H9 (cell line): ENCODE measurements at regions not wholly inside any gene's neighbourhood (a gene's known extent, or its start where the extent isn't known, plus 50 kb on each side); places are given as distances from the start of the nearest gene placed in this dataset.

Experiments
- DNase-seq: peaks from one replicate; pipeline ENCODE4 v3.0.0-alpha.2; 2017
- H2AFZ ChIP-seq: one replicate; pipeline ENCODE4 v1.6.1; 2013; ENCODE audit warnings: mild to moderate bottlenecking, low read length, control low read depth, moderate library complexity
- H2AK5ac ChIP-seq: 2 replicates; pipeline ENCODE4 v1.6.1; 2013; ENCODE audit warnings: low read length, control low read depth, mixed read lengths; ENCODE audit not compliant: insufficient read length
- H2BK120ac ChIP-seq: one replicate; pipeline ENCODE4 v1.6.1; 2013; ENCODE audit warnings: low read depth, mild to moderate bottlenecking, low read length, control low read depth, inconsistent platforms; ENCODE audit not compliant: poor library complexity, severe bottlenecking
- H2BK12ac ChIP-seq: 2 replicates; pipeline ENCODE4 v1.6.1; 2013; ENCODE audit warnings: low read length, control low read depth, mixed read lengths, low read depth; ENCODE audit not compliant: insufficient read length
- H2BK15ac ChIP-seq: 2 replicates; pipeline ENCODE4 v1.6.1; 2013; ENCODE audit warnings: low read depth, low read length, control low read depth
- H2BK20ac ChIP-seq: one replicate; pipeline ENCODE4 v1.6.1; 2013; ENCODE audit warnings: low read depth, mild to moderate bottlenecking, low read length, control low read depth, inconsistent platforms; ENCODE audit not compliant: poor library complexity, severe bottlenecking
- H2BK5ac ChIP-seq: 2 replicates; pipeline ENCODE4 v1.6.1; 2013; ENCODE audit warnings: low read length, control low read depth, mixed read lengths; ENCODE audit not compliant: insufficient read length
- H3K14ac ChIP-seq: 2 replicates; pipeline ENCODE4 v1.6.1; 2013; ENCODE audit warnings: low read length, control low read depth; ENCODE audit not compliant: insufficient read depth
- H3K18ac ChIP-seq: 2 replicates; pipeline ENCODE4 v1.6.1; 2013; ENCODE audit warnings: low read depth, mild to moderate bottlenecking, mixed read lengths, low read length, control low read depth; ENCODE audit not compliant: insufficient read length
- H3K23ac ChIP-seq: 2 replicates; pipeline ENCODE4 v1.6.1; 2013; ENCODE audit warnings: low read length, control low read depth, mixed read lengths, low read depth; ENCODE audit not compliant: insufficient read length
- H3K23me2 ChIP-seq: 2 replicates; pipeline ENCODE4 v1.6.1; 2013; ENCODE audit warnings: low read depth, mild to moderate bottlenecking, mixed read lengths, low read length, control low read depth; ENCODE audit not compliant: insufficient read length, poor library complexity, severe bottlenecking
- H3K27ac ChIP-seq: 2 replicates; pipeline ENCODE4 v1.5.1; 2013; ENCODE audit warnings: low read length, control low read depth, mixed read lengths, low read depth; ENCODE audit not compliant: insufficient read length
- H3K27me3 ChIP-seq: 2 replicates; pipeline ENCODE4 v1.6.1; 2013; ENCODE audit warnings: low read length, control low read depth, inconsistent platforms; ENCODE audit not compliant: insufficient read depth
- H3K4ac ChIP-seq: 2 replicates; pipeline ENCODE4 v1.6.1; 2013; ENCODE audit warnings: low read depth, mild to moderate bottlenecking, control low read depth, inconsistent platforms, low read length, moderate library complexity
- H3K4me1 ChIP-seq: 2 replicates; pipeline ENCODE4 v1.6.1; 2013; ENCODE audit warnings: low read length, control low read depth, inconsistent platforms; ENCODE audit not compliant: insufficient read depth
- H3K4me2 ChIP-seq: 2 replicates; pipeline ENCODE4 v1.6.1; 2013; ENCODE audit warnings: low read length, control low read depth, mixed read lengths; ENCODE audit not compliant: insufficient read length, insufficient read depth
- H3K56ac ChIP-seq: 2 replicates; pipeline ENCODE4 v1.6.1; 2013; ENCODE audit warnings: low read depth, mild to moderate bottlenecking, mixed read lengths, low read length, control low read depth; ENCODE audit not compliant: insufficient read length
- H3K79me1 ChIP-seq: 2 replicates; pipeline ENCODE4 v1.6.1; 2013; ENCODE audit warnings: low read depth, mild to moderate bottlenecking, moderate library complexity, low read length, control low read depth, inconsistent platforms; ENCODE audit not compliant: insufficient read depth, poor library complexity, severe bottlenecking
- H3K79me2 ChIP-seq: 2 replicates; pipeline ENCODE4 v1.6.1; 2013; ENCODE audit warnings: low read length, control low read depth, inconsistent platforms; ENCODE audit not compliant: insufficient read depth
- H3K9ac ChIP-seq: 2 replicates; pipeline ENCODE4 v1.6.1; 2013; ENCODE audit warnings: low read length, control low read depth, mixed read lengths; ENCODE audit not compliant: insufficient read length; ENCODE audit errors: extremely low read depth
- H3K9me3 ChIP-seq: one replicate; pipeline ENCODE4 v1.6.1; 2013; ENCODE audit warnings: low read depth, low read length, inconsistent platforms; ENCODE audit not compliant: control insufficient read depth
- H3T11ph ChIP-seq: one replicate; pipeline ENCODE4 v1.6.1; 2013; ENCODE audit warnings: mild to moderate bottlenecking, low read length, control low read depth, inconsistent platforms
- H4K20me1 ChIP-seq: one replicate; pipeline ENCODE4 v1.6.1; 2013; ENCODE audit not compliant: control insufficient read depth, insufficient read length, insufficient read depth
- H4K5ac ChIP-seq: 2 replicates; pipeline ENCODE4 v1.6.1; 2013; ENCODE audit warnings: low read depth, mild to moderate bottlenecking, mixed read lengths, low read length, control low read depth; ENCODE audit not compliant: insufficient read length
- H4K8ac ChIP-seq: replicated peaks from 2 replicates; pipeline ENCODE4 v1.6.1; 2013; ENCODE audit warnings: low read length, control low read depth, mixed read lengths, low read depth; ENCODE audit not compliant: insufficient read length
- H4K91ac ChIP-seq: 2 replicates; pipeline ENCODE4 v1.6.1; 2013; ENCODE audit warnings: low read depth, mild to moderate bottlenecking, moderate library complexity, mixed read lengths, low read length, control low read depth; ENCODE audit not compliant: insufficient read length
- H3K27ac Mint-ChIP-seq, 3 experiments: 2 replicates in 2 of 3; 3 replicates in 1 of 3; pipeline ENCODE4 v1.8.0; 2020 to 2021; ENCODE audit warnings: mixed read lengths in 3 of 3, mild to moderate bottlenecking in 1 of 3, moderate library complexity in 1 of 3
- H3K27me3 Mint-ChIP-seq: 2 replicates; pipeline ENCODE4 v1.8.0; 2021; ENCODE audit warnings: low read depth, mild to moderate bottlenecking, moderate library complexity, mixed read lengths
- H3K36me3 Mint-ChIP-seq, 3 experiments: 2 replicates in 2 of 3; 3 replicates in 1 of 3; pipeline ENCODE4 v1.8.0; 2020 to 2021; ENCODE audit warnings: low read depth in 3 of 3, mixed read lengths in 3 of 3; ENCODE audit not compliant: insufficient read depth in 1 of 3
- H3K4me1 Mint-ChIP-seq, 2 experiments: 2 replicates each; pipeline ENCODE4 v1.8.0; 2020; ENCODE audit warnings: mixed read lengths in 2 of 2
- H3K4me3 Mint-ChIP-seq, 2 experiments: 2 replicates in 1 of 2; 3 replicates in 1 of 2; pipeline ENCODE4 v1.8.0; 2020 to 2021; ENCODE audit warnings: mild to moderate bottlenecking in 2 of 2, mixed read lengths in 2 of 2, moderate library complexity in 1 of 2
- H3K9me3 Mint-ChIP-seq, 2 experiments: 2 replicates in 1 of 2; 3 replicates in 1 of 2; pipeline ENCODE4 v1.8.0; 2020; ENCODE audit warnings: mild to moderate bottlenecking in 2 of 2, mixed read lengths in 2 of 2, moderate library complexity in 1 of 2
- CTCF ChIP-seq: fragments of 200-600 bp; sonication (generic); conservative IDR thresholded peaks from 3 replicates; pipeline ENCODE4 v1.8.0; 2021; ENCODE audit warnings: antibody characterized with exemption, mild to moderate bottlenecking
- WGBS: extraction: QIAGEN DNeasy Blood & Tissue Kit; methylation state at CpG from one replicate; pipeline ENCODE4 v1.1.7; 2013; ENCODE audit warnings: missing lambda C conversion rate, low lambda C conversion rate, mixed read lengths; ENCODE audit not compliant: insufficient read length; ENCODE audit errors: extremely low coverage; 5-methylcytosine and 5-hydroxymethylcytosine counted together

DNA sequence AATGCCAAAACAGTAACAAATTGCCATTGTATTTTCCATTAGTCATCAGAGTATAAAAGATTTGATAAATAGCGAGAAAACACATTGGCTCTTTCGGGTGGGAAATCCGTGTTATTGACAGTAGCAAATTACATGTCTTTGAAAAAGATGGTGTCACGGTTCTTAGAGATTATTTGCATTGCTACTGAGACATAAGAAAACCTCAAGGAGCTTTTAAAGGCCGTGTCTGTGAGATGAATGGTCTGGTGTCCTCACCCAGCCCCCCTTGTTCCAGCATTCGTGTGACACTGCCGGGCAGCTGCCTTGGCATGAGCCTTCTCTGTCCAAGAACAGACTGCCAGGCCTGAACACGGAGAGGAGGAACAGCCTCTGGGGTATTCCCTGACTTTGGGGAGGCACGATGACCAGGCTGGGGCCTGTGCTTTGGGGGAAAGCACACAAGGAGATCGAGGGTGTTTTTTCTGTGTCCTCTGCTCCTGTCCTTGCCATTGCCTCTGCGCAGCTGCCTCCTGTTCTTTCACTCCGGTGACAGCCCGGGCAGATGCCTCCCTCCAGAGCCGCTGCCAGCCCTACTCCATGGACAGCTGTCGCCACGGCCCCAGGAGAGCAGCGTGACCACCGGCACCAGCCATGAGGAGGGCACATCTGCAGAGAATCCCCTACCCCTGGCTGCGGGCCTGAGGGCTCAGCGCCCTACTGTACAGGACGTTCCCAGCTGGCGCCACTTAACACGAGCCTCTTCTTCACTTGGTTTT is 167.7 kb upstream of the CDYL start:
- no peaks in the 10 kb centered on the region for H3K79me2 ChIP-seq
- Mint-ChIP-seq H3K4me3 (no peak overlapping the region), H3K27ac (no peak overlapping the region), H3K4me1 (peaks cover 6 to 7% of the 10 kb centered on the region in 2 experiments; a peak in 3 of 4 replicates), H3K27me3 (peaks cover 8% of the 10 kb centered on the region), H3K9me3 (no peaks in the 10 kb centered on the region; a peak in 3 of 5 replicates), H3K36me3 (no peaks in the 10 kb centered on the region; a peak in 1 of 7 replicates)
- H3K56ac ChIP-seq, result no peak overlapping the region
- no peak overlapping the region for H3K9ac ChIP-seq
- H4K20me1 ChIP-seq, result no peaks in the 10 kb centered on the region
- no peak overlapping the region for H2BK12ac ChIP-seq
- H3K14ac ChIP-seq, result no peak overlapping the region
- no peaks in the 10 kb centered on the region for H3K9me3 ChIP-seq
- no peak overlapping the region for H3K18ac ChIP-seq
- no CpG with 5 or more reads among the region's 23 CpGs for WGBS
- no peak overlapping the region for H2BK20ac ChIP-seq
- H4K91ac ChIP-seq, result no peak overlapping the region
- H3K4ac ChIP-seq, result no peak overlapping the region
- H3K4me2 ChIP-seq, result no peak overlapping the region
- H4K8ac ChIP-seq, result no peak overlapping the region
- no peak overlapping the region for H2AK5ac ChIP-seq
- H3K23ac ChIP-seq, result no peak overlapping the region
- H4K5ac ChIP-seq, result no peak overlapping the region
- no peak overlapping the region for H2BK5ac ChIP-seq
- H3K23me2 ChIP-seq, result no peaks in the 10 kb centered on the region
- H3K79me1 ChIP-seq, result no peaks in the 10 kb centered on the region
- H2AFZ ChIP-seq, result no peak overlapping the region
- H3K27ac ChIP-seq, result no peak overlapping the region
- H3K27me3 ChIP-seq, result no peaks in the 10 kb centered on the region
- no peak for TF ChIP-seq CTCF
- H2BK120ac ChIP-seq, result no peak overlapping the region
- no peak overlapping the region for H3T11ph ChIP-seq
- no peak overlapping the region for H2BK15ac ChIP-seq
- DNase-seq, result no peak
- no peaks in the 10 kb centered on the region for H3K4me1 ChIP-seq
